ENCODE measurements at regions not wholly inside any gene's neighbourhood (a gene's known extent, or its start where the extent isn't known, plus 50 kb on each side); places are given as distances from the start of the nearest gene placed in this dataset.

GRCh38 chr2:239462671-239463506 lies 62.1 kb upstream of the HDAC4 start:
- H3K36me3 ChIP-seq: no peaks in the 10 kb centered on the region
- H3K27me3 ChIP-seq: no peaks in the 10 kb centered on the region
- TF ChIP-seq POLR2A (IDR thresholded peaks at IDR 0.05) (no peak), CTCF (IDR thresholded peaks at IDR 0.05) (no peak)
- peaks cover 0 to 25% (median 3%) of the 10 kb centered on the region in 4 donors for H3K4me1 ChIP-seq
- H3K4me3 ChIP-seq: no peak overlapping the region
- H3K9me3 ChIP-seq: no peaks in the 10 kb centered on the region
- H3K27ac ChIP-seq: no peak overlapping the region
- DNase-seq: peak; percentile 10 to 38 (median 36)

- Histone ChIP-seq H3K27me3 (no peaks in the 10 kb centered on the region), H3K9me3 (no peaks in the 10 kb centered on the region), H3K27ac (no peak overlapping the region), H3K4me3 (no peak overlapping the region), H3K4me1 (peaks cover 0 to 25% (median 3%) of the 10 kb centered on the region in 4 donors), H3K36me3 (no peaks in the 10 kb centered on the region)
- peak in 1 of 3 donors; percentile 19 for DNase-seq
- TF ChIP-seq POLR2A (IDR thresholded peaks at IDR 0.05) (no peak), CTCF (IDR thresholded peaks at IDR 0.05) (no peak)
These were observed 61.3 kb upstream of the HDAC4 start for GRCh38 chr2:239462191-239462515.

GRCh38 chr2:239461291-239462190 lies 60.7 kb upstream of the HDAC4 start:
- no peak overlapping the region for H3K27ac ChIP-seq
- H3K4me1 ChIP-seq: peaks cover 0 to 25% (median 3%) of the 10 kb centered on the region in 4 donors
- TF ChIP-seq CTCF (IDR thresholded peaks at IDR 0.05) (no peak), POLR2A (IDR thresholded peaks at IDR 0.05) (no peak)
- no peaks in the 10 kb centered on the region for H3K36me3 ChIP-seq
- no peaks in the 10 kb centered on the region for H3K27me3 ChIP-seq
- no peaks in the 10 kb centered on the region for H3K9me3 ChIP-seq
- H3K4me3 ChIP-seq: no peak overlapping the region
- DNase-seq: peak; percentile 3 to 40 (median 29)

- no peak for DNase-seq
- Histone ChIP-seq H3K36me3 (no peaks in the 10 kb centered on the region), H3K4me3 (no peak overlapping the region), H3K4me1 (peaks cover 0 to 24% (median 3%) of the 10 kb centered on the region in 4 donors), H3K27ac (no peak overlapping the region), H3K27me3 (no peaks in the 10 kb centered on the region), H3K9me3 (no peaks in the 10 kb centered on the region)
- TF ChIP-seq CTCF (IDR thresholded peaks at IDR 0.05) (no peak), POLR2A (IDR thresholded peaks at IDR 0.05) (no peak)
These were observed 60.0 kb upstream of the HDAC4 start for GRCh38 chr2:239460780-239461179.

- Histone ChIP-seq H3K4me3 (no peak overlapping the region), H3K4me1 (peaks cover 0 to 13% (median 0%) of the 10 kb centered on the region in 4 donors), H3K27ac (no peak overlapping the region), H3K27me3 (no peaks in the 10 kb centered on the region), H3K9me3 (no peaks in the 10 kb centered on the region), H3K36me3 (no peaks in the 10 kb centered on the region)
- TF ChIP-seq CTCF (IDR thresholded peaks at IDR 0.05) (no peak), POLR2A (IDR thresholded peaks at IDR 0.05) (no peak)
- DNase-seq: peak in 2 of 3 donors; percentile 14 to 42
These were observed 58.8 kb upstream of the HDAC4 start for GRCh38 chr2:239459606-239460005.
